ENCODE measurements at regions not wholly inside any gene's neighbourhood (a gene's known extent, or its start where the extent isn't known, plus 50 kb on each side); places are given as distances from the start of the nearest gene placed in this dataset.
"Not testable (repeated sequence)": the region's sequence is repeated elsewhere in the genome, so short reads cannot be mapped to it uniquely, and the experiment has no call there.

DNA sequence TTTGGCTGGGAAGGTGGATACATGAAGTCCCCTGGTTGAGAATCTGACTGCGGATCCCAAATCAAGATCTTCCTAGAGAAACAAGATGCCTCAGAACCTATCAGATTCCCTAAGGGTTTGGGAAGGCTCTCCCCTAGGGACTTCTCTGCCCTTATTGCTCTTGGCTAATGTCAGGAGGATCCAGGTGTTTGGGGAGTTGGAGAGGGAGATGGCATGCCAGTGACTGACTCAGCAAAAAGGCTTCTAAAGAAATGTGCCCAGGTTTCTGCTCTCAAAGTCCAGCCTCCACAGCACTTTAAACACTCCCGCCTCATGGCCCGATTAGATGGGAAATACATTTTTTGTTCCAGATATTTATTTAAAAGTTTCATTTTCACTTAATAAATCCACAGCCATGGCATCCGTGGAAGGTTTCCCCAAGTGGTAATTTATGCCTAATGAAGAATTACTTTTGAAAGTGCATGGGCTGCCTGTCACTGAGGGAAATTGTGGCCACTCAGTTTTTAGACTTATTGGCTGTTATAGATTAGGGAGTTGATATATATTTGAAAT is 156.4 kb downstream of the OSR1 start:
- DNase-seq = no peak

DNA sequence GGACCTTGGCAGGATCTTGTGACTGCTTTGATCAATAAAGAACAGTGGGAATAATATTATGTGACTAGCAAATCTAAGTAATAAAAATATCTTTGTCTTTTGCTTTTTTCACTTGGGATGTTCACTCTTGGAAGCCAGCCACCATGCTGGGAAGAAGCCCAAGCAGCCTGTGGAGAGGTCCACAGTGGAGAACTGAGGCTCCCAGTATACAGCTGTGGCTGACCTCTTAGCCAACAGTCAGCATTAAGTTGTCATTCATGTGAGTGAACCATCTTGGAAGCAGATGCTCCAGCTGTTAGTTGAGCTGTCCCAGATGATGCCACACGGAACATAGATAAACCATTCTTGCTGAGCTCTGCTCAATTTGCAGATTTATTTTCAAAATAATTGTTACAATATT is 160.0 kb downstream of the OSR1 start:
- no peak for DNase-seq

DNA sequence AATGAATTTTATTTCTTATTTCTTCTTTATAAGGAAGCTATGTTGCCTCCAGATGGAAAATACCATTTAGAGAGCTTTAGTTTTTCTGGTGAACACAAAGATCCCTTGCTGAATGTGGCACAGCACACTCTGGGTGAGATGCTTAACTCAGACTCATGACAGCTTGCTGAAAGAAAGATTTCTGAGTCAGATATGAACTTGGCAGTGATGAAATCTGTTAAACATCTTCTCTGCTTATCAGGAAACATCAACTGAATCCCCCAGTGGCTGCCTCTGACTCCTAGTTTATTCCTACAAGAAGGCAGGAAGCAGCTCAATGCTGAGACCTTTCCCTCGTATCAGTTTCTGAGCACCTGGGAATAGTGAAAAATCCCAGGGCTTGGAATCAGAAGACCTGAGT is 162.8 kb downstream of the OSR1 start:
- DNase-seq = no peak

DNA sequence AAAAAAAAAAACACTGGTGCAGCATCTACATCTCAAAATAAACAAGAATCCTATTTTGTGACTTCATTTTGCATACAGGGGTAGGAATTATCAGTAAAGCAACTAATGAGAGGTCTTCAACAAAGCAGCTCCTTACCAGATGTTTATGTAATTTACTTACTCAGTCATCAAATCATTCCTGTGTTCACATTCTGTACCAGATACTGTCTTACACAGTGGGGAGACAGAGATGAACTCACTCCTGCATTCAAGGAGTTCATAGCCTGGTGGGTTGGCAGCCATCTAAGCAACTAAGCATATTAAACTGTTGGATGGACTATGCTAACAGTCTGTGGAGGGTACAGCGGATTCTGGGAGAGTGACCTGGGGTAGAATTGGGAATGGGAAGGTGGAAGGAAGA is 169.0 kb downstream of the OSR1 start:
- no peak for DNase-seq

DNA sequence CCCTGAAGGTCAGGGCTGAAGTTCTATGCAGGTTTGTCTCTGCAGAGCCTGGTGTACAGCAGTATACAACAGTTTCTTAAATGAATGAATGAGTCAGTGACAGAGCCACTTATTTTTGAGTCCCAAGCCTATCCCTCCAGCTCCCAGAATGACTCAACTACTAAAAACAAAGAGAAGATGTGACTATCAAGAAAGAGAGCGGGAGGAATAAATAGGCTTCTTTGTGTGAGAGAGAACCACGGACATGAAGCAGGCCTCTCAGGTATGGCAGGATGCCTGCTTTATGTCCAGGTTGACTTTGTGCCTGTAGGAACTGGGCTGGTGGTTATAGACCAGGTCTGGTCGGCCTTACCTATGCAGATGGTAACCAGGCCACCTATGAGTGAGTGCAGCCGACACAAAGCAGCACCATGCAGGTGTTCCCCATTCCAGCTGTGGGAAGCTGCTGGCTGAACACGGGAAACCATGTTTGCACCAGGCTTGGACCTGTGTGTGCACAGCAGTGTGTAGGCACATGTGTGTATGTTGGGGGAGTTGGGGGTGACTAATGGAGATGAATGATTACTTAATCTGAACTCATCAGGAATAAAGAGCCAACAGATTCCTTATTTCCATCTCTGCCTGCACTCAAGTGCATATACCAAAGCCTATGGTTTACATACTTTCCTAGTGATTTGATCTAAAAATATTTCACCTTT is 171.0 kb downstream of the OSR1 start:
- no peak for DNase-seq

DNA sequence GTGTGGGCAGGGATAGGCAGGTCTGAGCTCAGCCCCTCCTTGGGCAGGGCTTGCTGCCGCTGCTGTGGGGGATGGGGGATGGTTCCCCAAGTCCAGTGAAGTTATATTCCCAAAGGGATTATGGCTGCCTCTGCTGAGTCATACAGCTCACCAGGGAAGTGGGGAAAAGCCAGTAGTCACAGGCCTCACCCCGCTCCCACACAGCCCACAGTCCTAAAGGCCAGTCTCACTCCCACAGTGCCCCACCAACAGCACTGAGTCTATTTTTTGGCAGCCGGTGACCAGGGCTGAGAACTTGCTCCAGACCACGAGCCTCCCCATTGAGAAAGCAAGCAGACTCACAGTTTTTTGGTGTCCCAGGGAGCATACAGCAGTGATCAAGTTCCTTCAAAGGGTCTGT is 173.3 kb downstream of the OSR1 start:
- DNase-seq = no peak

DNA sequence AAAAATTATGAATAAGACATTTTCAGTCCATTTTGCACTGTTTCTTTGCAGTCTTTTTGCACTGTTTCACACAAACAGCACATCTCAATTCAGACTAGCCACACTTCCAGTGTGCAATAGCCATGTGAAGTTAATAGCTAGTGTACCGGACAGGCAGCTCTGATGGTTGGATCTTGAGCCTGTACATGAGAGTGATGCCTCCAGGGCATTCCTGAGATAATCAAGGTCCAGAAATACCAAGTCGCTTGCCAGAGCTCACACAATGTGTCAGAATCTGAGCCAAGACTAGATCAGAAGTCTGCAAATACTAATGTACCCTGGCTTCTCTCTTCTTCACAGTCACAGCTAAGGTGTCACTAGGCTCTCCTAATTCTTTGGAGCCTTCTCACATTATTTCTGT is 180.2 kb downstream of the OSR1 start:
- no peak for DNase-seq

DNA sequence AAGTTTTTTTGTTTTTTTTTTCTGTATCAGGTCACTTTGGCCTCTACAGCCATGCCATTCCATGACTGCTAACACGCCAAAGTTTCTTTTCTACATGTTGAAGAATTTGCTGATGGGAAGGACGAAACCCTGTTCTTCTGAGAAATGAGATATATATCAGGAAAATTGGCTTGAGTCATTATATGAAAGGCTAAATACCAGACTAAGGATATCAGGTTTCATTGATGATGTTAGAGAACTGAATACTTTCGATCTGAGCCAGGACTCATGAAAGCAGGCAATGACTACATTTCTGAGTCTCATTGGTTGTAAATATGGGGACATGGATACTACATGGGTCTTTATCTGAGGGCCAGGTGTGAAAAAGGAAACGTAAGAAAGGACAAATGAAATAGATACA is 181.4 kb downstream of the OSR1 start:
- no peak for DNase-seq

DNA sequence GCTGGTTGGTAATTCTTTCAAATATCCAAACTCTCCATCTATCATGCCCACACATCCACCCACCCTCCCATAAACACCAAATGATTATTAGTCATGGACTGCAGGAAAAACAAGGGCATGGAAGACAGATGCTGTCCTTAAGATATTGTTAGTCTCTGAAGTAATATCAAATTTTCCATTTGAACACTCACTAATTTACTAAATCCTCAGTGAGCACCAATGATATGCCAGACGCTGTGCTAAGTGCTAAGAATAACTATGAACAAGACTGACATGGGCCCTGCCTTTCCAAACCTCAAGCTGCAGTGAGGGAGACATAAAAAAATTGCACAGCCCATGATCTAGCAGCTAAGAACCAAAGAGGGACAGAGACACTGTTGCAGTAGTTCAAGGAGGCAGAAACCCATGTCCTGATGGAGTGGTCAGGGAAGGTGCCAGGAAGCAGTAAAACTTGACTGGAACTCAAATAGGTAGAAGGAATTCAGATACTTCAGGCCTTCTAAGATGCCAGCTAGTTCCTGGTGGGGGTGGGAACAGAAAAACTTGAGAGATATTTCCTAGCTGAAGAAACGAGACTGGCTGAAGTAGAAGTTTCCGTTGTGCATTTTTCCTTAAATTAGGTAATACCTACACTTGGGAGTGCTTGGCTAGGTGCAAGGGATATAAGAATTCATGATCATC is 182.1 kb downstream of the OSR1 start:
- no peak for DNase-seq

DNA sequence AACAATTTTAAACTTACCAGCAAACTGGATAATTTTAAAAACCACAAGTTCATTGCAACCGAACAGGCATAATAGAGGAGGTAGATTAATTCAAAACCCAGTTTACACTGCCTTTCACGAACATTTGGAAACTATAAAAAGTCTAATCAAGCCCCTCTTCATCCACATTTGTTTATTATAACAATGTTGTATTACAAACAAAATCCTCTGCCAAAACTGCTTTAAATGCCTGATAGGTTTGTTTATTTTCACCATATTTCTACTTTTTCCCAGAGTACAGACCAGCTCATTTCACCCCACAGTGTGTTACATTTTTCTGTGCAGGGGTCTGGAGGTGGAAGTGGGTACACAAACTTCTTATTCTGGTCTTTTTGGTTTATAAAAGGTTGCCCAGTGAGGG is 184.2 kb downstream of the OSR1 start:
- DNase-seq = no peak

DNA sequence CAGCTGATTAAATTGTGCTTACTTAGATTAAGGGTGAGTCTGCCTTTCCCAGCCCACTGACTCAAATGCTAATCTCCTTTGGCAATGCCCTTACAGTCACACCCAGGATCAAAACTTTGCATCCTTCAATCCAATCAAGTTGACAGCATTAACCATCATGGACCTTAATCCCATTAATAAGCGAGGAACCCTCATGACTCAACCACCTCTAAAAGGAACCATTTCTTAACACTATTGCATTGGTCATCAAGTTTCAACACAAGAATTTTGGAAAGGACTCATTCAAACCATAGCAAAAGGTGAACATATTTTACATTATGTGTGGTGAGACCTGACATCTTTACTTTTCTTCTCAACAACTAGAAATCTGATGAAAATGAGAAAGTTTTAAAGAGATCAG is 187.0 kb downstream of the OSR1 start:
- DNase-seq = no peak

DNA sequence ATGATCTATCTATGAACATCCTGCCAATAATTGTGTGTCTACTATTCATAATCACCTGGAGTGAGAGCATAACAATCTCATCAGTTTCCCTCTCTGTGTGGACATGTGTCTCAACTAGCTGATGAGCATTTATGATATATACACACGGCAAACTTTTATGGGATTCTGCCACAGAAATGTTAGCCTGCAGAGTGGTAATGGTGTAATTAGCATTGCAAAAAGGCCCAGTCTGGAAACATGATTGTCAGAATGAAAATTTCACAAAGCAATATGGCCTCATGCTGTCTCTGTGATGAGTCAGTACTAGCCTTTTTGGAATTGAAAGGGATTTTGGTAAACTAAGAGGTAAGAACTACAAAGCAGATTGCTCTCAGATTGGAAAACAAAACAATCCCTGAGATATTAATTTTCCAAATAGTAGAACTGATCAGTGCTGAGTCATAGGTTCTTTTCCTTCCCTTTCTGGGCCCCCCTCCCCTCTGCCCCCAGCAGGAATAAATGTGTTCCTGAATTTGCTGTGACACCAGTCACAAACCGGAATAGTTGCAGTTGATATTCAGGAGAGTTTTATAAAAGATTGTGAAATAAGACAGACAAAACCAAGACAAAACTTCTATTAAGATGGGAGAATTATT is 189.2 kb downstream of the OSR1 start:
- no peak for DNase-seq

DNA sequence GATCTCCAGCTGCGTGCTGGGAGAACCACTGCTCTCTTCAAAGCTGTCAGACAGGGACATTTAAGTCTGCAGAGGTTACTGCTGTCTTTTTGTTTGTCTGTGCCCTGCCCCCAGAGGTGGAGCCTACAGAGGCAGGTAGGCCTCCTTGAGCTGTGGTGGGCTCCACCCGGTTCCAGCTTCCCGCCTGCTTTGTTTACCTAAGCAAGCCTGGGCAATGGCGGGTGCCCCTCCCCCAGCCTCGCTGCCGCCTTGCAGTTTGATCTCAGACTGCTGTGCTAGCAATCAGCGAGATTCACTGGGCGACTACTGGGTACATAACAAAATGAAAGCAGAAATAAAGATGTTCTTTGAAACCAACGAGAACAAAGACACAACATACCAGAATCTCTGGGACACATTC is 194.3 kb downstream of the OSR1 start:
- DNase-seq = not testable (repeated sequence)

DNA sequence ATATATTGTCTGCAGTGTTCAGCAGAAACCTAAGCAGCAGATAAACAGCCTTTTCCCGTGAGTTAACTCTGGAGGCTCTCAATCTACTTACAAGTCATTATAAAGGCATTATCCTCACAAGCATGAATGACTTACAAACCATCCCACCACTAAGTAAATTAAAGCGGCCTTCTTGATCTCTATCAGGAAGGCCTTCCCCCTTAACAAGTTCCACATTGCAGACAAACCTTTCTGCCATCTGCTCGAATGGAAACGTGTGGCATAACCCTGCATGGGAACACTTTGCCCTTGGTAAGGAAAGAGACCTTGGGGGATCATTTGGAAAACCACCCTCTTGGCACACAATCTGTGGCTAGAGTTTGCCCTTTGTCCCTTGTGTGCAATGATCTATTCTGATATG is 199.5 kb downstream of the OSR1 start:
- DNase-seq = no peak

DNA sequence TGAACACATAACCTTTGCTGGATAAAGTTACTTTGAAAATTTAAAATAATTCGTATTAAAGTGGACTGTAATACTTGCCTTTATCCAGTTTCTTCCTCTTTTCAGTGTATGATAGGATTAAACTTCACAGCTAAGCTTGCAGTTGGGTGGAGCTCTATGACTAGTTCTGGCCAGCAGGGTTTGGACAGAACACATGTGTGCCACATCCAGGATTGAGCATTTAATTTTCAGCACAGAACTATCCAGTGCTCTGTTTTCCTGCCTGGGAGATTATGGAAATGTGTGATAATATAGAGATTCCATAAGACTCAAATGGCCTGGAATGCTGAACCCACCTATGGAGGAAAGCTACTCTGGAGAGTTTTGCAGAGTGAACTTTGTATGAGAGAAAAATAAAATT is 200.2 kb downstream of the OSR1 start:
- no peak for DNase-seq

DNA sequence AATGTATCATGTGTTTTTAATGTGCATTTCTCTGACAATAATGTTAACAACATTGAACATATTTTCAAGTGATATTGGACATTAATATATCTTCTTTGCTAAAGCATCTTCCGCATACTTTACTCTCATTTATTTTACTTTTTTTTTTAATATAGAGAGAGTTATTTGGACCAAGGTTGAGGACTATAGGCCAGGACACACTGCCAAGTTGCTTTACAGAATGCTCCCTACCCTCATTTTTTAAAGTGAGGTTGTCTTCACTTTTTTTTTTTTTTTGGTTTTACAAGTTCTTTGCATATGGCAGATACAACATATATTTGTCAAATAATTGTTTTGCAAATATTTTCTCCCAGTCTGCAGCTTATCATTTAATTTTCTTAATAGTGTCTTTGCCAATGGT is 201.8 kb downstream of the OSR1 start:
- DNase-seq = no peak

DNA sequence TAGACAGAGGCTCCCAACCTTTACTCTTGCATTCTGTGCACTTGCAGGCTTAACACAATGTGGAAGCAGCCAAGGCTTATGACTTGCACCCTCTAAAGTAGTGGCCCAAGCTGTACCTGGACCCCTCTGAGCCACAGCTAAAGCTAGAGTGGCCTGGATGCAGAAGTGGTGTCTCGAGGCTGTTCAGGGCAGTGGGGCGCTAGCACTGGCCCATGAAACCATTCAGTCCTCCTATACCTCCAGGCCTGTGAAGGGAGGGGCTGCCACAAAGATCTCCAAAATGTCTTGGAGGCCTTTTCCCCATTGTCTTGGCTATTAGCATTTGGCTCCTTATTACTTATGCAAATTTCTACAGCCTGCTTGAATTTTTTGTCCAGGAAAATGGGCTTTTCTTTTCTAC is 207.7 kb downstream of the OSR1 start:
- no peak for DNase-seq

DNA sequence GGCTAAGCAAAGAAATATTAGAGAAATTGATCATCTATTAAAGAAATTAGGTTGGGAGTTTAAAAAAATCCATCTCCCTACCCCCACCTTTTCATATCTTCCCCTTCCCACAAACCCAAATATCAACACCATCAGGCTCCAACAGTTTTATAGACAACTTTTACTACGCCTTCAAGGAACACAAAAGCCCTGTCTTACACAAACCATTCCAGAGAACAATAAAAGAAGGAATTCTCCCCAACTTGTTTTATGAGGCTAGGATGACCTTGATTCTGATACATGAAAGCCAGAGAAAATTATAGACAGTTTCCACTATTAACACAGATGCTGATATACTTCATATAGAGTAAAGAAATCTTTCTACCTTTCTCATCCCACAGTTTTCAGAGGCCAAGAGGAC is 211.6 kb downstream of the OSR1 start:
- DNase-seq = no peak

DNA sequence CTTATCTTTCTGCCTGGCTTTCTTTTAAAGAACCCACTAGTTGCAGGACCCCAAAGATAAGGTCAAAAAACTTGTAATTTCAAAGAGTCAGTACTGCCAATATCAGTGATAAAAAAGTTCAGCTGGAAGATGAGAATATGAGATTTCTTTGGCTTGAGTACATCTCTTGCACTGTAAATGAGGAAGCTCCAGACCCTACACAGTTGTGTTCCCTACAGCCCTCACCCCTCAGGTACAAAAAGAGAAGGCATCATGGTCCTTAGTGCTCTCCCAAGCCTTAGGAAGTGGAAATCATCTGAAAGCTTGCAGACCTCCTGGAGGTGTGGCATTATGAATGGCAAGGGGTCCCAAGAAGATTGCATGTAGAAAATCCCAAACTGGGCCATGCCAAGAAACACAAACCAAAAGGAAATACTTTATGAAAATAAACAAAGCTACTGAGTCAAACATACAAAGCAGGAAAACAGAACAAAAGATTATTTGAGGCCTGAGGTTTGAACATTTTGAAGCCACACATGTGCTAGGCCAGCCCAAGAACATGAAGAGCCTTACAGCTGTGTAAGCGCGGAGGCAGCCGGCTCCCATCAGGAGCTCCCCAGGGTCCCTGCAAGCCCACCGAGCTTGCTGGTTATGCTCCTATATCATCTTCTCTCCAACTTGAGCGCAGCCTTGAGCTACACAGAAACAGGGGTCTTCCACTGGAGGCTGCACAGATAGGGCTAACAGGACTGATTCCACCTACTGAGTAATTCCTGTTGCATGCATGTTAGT is 217.0 kb downstream of the OSR1 start:
- no peak for DNase-seq

DNA sequence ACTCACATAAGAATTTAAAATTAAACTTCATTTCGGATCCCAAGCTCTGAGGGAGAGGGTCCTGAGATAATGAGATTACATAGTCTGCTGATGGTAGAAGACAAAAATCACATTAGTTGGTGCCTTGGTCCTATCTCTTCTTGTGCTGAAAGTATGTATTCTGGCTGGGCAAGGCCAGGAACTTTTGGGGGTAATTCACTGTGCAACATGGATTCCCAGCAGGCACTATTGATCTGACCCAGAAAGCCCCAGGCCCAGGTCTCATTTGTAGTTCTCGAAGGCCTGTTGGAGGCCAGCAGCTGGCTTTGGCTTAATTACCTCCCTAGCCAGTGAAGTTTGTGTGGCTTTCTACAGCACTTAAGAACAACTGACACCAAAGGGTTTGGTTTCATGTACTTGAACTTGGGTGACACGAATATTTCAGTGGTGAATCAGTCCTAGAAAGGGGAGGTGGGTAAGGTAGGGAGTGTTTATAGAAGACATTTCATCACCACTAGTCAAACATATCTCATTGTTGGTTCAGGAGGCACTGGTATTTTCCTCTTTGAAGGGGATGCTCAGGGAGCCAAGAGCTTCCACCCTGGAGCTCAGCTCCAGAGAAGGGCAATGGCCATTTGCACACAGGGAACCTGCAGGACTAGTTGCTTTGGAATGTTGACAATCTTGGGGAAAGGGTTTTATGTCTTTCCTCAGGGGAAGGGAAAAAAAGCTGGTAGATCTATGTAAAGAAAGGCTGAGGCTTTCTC is 217.8 kb downstream of the OSR1 start:
- no peak for DNase-seq

DNA sequence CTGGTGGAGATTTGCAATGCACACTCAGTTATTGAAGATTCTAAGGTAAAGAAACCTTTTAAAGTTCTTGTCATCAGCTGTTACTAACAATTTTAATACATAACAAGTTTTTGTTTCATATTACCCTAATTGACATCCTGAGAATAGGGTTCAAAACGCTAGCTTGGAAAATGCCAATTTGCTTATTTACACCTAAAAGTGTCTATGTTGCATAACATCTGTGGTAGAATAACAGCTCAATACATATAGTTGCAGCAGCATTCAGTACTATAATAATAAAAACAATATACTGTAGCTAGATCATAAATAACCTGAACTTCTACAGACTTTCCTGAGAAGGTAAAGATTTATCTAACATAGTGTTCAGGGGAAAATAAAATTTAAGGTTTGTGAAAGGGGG is 219.0 kb downstream of the OSR1 start:
- no peak for DNase-seq

DNA sequence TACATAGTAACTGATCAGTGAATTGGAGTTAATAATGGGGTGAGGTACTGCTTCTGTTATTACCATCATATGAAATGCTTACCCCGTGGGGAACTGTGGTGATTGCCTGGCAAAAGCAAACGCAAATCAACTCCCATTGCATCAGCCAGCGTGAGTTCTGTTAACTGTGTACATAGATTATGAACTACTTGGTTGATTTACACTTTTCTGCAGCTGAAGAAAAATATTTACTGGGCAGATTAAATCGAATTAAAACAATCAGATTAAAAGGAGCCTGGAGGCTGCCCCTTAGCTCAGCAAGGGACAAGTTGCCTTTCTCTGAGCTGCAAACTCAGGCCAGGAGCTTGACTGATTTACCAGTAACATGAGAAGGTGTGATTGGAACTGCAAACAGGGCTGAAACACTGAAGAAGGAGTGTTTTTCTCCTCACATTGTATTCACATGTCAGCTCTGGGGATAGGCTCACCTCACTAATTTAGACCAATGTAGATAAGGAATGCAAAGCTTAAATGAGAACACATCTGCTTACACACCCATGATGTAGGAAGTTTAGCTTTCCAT is 220.1 kb downstream of the OSR1 start:
- no peak for DNase-seq
